ENCODE measurements at regions not wholly inside any gene's neighbourhood (a gene's known extent, or its start where the extent isn't known, plus 50 kb on each side); places are given as distances from the start of the nearest gene placed in this dataset.
A peak's percentile ranks its signal among the peaks of the same experiment; 100 is the strongest.

DNA sequence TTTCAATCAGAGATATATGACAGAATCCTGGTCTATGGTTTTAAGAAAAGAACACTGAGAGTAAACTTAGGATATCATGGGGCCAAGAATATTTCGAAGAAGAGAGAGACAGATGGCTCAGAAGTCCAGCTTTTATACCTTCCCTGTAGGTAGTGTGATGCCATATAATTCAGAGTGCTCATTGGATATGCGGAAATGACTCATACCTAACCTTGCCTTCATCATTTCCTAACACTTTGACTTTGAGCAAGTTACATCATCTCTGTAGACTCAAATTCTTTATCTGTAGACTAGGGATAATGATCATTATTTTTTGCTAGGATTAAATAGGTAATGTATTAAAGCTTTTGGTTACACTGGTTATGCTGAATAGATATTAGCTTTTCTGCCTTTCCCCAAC is 461.6 kb upstream of the CNTNAP5 start:
- Mint-ChIP-seq H3K27me3 (ENCODE audit: low read depth) (no peaks in the 10 kb centered on the region), H3K36me3 (ENCODE audit: low read depth) (no peaks in the 10 kb centered on the region), H3K4me1 (no peaks in the 10 kb centered on the region), H3K4me3 (no peak overlapping the region), H3K9me3 (peaks cover 2% of the 10 kb centered on the region), H3K27ac (peak overlapping the region in 1 of 3 experiments; percentile 2)
- TF ChIP-seq, protein P1, sequence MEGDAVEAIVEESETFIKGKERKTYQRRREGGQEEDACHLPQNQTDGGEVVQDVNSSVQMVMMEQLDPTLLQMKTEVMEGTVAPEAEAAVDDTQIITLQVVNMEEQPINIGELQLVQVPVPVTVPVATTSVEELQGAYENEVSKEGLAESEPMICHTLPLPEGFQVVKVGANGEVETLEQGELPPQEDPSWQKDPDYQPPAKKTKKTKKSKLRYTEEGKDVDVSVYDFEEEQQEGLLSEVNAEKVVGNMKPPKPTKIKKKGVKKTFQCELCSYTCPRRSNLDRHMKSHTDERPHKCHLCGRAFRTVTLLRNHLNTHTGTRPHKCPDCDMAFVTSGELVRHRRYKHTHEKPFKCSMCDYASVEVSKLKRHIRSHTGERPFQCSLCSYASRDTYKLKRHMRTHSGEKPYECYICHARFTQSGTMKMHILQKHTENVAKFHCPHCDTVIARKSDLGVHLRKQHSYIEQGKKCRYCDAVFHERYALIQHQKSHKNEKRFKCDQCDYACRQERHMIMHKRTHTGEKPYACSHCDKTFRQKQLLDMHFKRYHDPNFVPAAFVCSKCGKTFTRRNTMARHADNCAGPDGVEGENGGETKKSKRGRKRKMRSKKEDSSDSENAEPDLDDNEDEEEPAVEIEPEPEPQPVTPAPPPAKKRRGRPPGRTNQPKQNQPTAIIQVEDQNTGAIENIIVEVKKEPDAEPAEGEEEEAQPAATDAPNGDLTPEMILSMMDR (IDR thresholded peaks at IDR 0.05; ENCODE audit: unreplicated experiment in 3 of 3): no peak

GRCh38 chr2:123566291-123566946 is 458.7 kb upstream of the CNTNAP5 start:
- Mint-ChIP-seq H3K4me1 (no peaks in the 10 kb centered on the region), H3K36me3 (ENCODE audit: low read depth) (no peaks in the 10 kb centered on the region), H3K4me3 (no peak overlapping the region), H3K27ac (no peak overlapping the region), H3K9me3 (no peaks in the 10 kb centered on the region), H3K27me3 (ENCODE audit: low read depth) (no peaks in the 10 kb centered on the region)
- TF ChIP-seq, protein P1 (IDR thresholded peaks at IDR 0.05; ENCODE audit: unreplicated experiment in 3 of 3): no peak

DNA sequence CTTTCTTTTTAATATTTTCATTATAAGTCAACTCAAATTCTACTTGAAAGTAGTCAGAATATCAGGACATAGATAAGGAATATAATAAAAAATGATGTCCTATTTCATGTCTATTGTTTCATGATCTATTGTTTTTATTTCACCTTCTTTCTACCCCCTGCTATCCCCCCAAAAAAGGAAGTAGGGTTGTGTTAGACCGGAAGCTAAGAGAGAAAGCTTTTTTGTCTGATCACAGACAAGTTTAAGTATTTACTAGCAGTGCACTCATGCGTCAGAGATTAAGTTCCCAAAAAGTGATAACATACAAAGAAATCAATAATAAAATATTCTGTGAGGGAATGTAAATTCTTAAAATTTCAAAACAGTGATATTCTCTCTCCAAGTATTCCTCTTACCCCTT is 447.1 kb upstream of the CNTNAP5 start:
- no peak overlapping the region for H3K4me3 Mint-ChIP-seq
- no peaks in the 10 kb centered on the region for H3K36me3 Mint-ChIP-seq (ENCODE audit: low read depth)
- no peaks in the 10 kb centered on the region for H3K27me3 Mint-ChIP-seq (ENCODE audit: low read depth)
- H3K4me1 Mint-ChIP-seq: no peaks in the 10 kb centered on the region
- TF ChIP-seq, protein P1 (IDR thresholded peaks at IDR 0.05; ENCODE audit: unreplicated experiment in 3 of 3): no peak
- H3K27ac Mint-ChIP-seq: no peak overlapping the region
- H3K9me3 Mint-ChIP-seq: no peaks in the 10 kb centered on the region

DNA sequence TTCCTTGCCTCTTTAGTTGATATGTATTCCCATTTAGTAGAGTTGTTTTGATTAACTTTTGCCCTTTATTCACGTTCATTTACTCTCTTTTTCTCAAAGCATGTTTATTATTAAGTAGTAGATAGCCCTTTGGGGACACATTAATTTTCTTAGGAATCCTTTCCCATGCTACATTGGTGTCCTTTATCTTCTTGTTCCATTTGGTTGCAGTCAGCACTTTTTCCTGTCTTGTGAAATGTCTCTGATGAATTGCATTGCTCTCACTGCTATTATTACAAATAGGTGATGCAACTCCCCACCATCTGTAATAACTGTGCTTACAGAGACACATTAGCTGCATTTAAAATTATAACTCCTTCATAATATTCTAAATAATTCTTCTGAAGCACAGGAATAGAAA is 428.5 kb upstream of the CNTNAP5 start:
- H3K27ac Mint-ChIP-seq: peak overlapping the region; percentile 16 to 66 (median 30)
- no peaks in the 10 kb centered on the region for H3K27me3 Mint-ChIP-seq (ENCODE audit: low read depth)
- H3K4me3 Mint-ChIP-seq: no peak overlapping the region
- TF ChIP-seq, protein P1 (IDR thresholded peaks at IDR 0.05; ENCODE audit: unreplicated experiment in 3 of 3): no peak
- H3K4me1 Mint-ChIP-seq: peaks cover 11% of the 10 kb centered on the region
- H3K9me3 Mint-ChIP-seq: peaks cover 9% of the 10 kb centered on the region
- H3K36me3 Mint-ChIP-seq (ENCODE audit: low read depth): no peaks in the 10 kb centered on the region

DNA sequence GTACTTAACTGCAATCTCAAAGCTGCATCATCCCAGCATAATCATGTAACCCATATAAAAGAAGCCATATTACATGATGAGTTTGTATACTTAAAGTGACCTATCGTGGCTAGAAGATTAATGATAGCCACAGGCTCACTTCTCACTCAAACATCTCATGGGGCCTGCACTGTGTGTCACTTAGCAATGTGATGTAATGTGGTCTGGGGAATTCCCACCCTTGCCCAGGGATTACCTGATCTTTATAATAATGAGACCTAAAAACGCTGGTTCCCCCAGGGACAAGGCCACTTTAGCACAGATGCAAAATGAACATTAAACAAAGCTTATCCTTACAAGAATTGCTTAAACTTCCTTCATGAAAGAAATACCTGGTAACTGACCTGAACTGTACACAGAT is 427.1 kb upstream of the CNTNAP5 start:
- H3K4me1 Mint-ChIP-seq: peaks cover 11% of the 10 kb centered on the region
- TF ChIP-seq, protein P1 (IDR thresholded peaks at IDR 0.05; ENCODE audit: unreplicated experiment in 3 of 3): no peak
- H3K36me3 Mint-ChIP-seq (ENCODE audit: low read depth): no peaks in the 10 kb centered on the region
- no peak overlapping the region for H3K4me3 Mint-ChIP-seq
- H3K27me3 Mint-ChIP-seq (ENCODE audit: low read depth): no peaks in the 10 kb centered on the region
- H3K27ac Mint-ChIP-seq: no peak overlapping the region
- H3K9me3 Mint-ChIP-seq: peaks cover 3% of the 10 kb centered on the region

DNA sequence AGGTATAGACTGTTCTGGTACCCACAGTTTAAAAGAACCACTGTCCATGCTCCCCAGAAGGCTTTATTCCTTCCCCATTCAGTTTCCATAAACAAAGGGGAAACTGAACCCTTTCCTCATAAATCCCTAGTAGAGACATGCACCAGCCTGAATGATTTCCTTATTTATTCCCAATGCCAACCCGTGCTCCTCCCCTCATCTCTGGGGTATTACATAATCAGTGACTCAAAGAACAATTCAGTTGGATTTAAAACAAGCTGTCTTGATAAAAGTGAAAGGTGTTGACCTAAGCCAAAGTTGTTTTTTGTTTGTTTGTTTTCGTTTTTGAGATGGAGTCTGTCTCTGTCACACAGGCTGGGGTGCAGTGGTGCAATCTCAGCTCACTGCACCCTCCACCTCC is 418.5 kb upstream of the CNTNAP5 start:
- TF ChIP-seq, protein P1 (IDR thresholded peaks at IDR 0.05; ENCODE audit: unreplicated experiment in 3 of 3): no peak
- Mint-ChIP-seq H3K27me3 (ENCODE audit: low read depth) (no peaks in the 10 kb centered on the region), H3K4me1 (no peaks in the 10 kb centered on the region), H3K36me3 (ENCODE audit: low read depth) (no peaks in the 10 kb centered on the region), H3K4me3 (no peak overlapping the region), H3K27ac (no peak overlapping the region), H3K9me3 (peaks cover 2% of the 10 kb centered on the region)
